Endodermal cell (in vitro differentiated cells): ENCODE measurements at regions not wholly inside any gene's neighbourhood (a gene's known extent, or its start where the extent isn't known, plus 50 kb on each side); places are given as distances from the start of the nearest gene placed in this dataset.

ENCODE experiments used
- DNase-seq: peaks from one replicate; pipeline ENCODE4 v3.0.0-alpha.2; 2017
- H3K27ac ChIP-seq: 2 replicates; pipeline ENCODE4 v1.5.1; 2013; ENCODE audit warnings: mild to moderate bottlenecking, low read depth, low read length, moderate library complexity
- H3K27me3 ChIP-seq: 2 replicates; pipeline ENCODE4 v1.6.1; 2013; ENCODE audit warnings: mild to moderate bottlenecking, low read length, moderate library complexity; ENCODE audit not compliant: insufficient read depth, control insufficient read depth, poor library complexity, severe bottlenecking
- H3K36me3 ChIP-seq: 2 replicates; pipeline ENCODE4 v1.7.0; 2013; ENCODE audit warnings: mild to moderate bottlenecking, low read length, moderate library complexity; ENCODE audit not compliant: control insufficient read depth, insufficient read depth
- H3K4me1 ChIP-seq: one replicate; pipeline ENCODE4 v1.7.0; 2013; ENCODE audit warnings: low read length; ENCODE audit not compliant: control insufficient read depth, insufficient read depth
- H3K4me3 ChIP-seq: 2 replicates; pipeline ENCODE4 v1.5.1; 2013; ENCODE audit warnings: mild to moderate bottlenecking, low read length, moderate library complexity
- H3K9ac ChIP-seq: 2 replicates; pipeline ENCODE4 v1.6.1; 2013; ENCODE audit warnings: mild to moderate bottlenecking, low read length, moderate library complexity; ENCODE audit not compliant: poor library complexity, severe bottlenecking; ENCODE audit errors: extremely low read depth
- H3K9me3 ChIP-seq: 2 replicates; pipeline ENCODE4 v1.6.1; 2013; ENCODE audit warnings: mild to moderate bottlenecking, low read length, moderate library complexity; ENCODE audit not compliant: control insufficient read depth
- H3K27ac Mint-ChIP-seq: 2 replicates; pipeline ENCODE4 v1.8.0; 2020; ENCODE audit warnings: mixed read lengths
- H3K27me3 Mint-ChIP-seq: 2 replicates; pipeline ENCODE4 v1.8.0; 2021; ENCODE audit warnings: mild to moderate bottlenecking, mixed read lengths; ENCODE audit not compliant: insufficient read depth
- H3K36me3 Mint-ChIP-seq: 2 replicates; pipeline ENCODE4 v1.8.0; 2020; ENCODE audit warnings: low read depth, mixed read lengths
- H3K4me1 Mint-ChIP-seq: 2 replicates; pipeline ENCODE4 v1.8.0; 2020; ENCODE audit warnings: mixed read lengths
- H3K4me3 Mint-ChIP-seq: 2 replicates; pipeline ENCODE4 v1.8.0; 2020; ENCODE audit warnings: mild to moderate bottlenecking, moderate library complexity, mixed read lengths
- H3K9me3 Mint-ChIP-seq: 2 replicates; pipeline ENCODE4 v1.8.0; 2020; ENCODE audit warnings: mild to moderate bottlenecking, mixed read lengths
- WGBS, 2 experiments: methylation state at CpG; one replicate each; pipeline versions ENCODE4 v1.1.5 to v1.1.7; 2013; ENCODE audit warnings: missing lambda C conversion rate in 2 of 2, mixed read lengths in 1 of 2; ENCODE audit not compliant: insufficient coverage in 1 of 2, insufficient read length in 1 of 2; 5-methylcytosine and 5-hydroxymethylcytosine counted together
- TF ChIP-seq, protein P1 (sequence below): fragments of 200-600 bp; sonication (generic); conservative IDR thresholded peaks from 2 replicates; pipeline ENCODE4 v1.5.0; 2021; ENCODE audit warnings: antibody characterized with exemption, mild to moderate bottlenecking

DNA sequence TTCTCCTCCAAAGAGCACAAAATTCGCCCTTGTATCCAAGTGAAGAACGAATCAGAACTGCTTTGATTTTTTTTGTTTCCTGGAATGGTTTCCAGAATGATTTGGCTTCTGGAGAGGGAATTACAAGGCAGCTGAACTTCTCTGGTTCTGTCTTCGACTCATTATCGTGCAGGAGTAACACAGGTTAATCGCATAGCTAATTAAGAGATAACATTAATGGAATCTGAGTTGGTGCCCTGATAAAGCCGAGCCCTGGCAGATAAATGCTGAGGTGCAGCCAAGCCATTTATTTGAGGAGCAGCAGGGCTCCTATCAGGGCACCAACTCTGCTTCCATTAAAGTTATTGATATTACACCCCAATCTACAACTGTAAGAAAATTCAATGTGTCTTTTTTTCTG is 433.7 kb downstream of the ZNF521 start:
- Histone ChIP-seq H3K27ac (no peak overlapping the region), H3K36me3 (no peaks in the 10 kb centered on the region), H3K27me3 (no peaks in the 10 kb centered on the region), H3K9ac (no peak overlapping the region), H3K4me3 (peak overlapping the region; percentile 41), H3K4me1 (peaks cover 32% of the 10 kb centered on the region), H3K9me3 (no peaks in the 10 kb centered on the region)
- Mint-ChIP-seq H3K9me3 (no peaks in the 10 kb centered on the region), H3K4me1 (peaks cover 72% of the 10 kb centered on the region), H3K4me3 (no peak overlapping the region), H3K36me3 (no peaks in the 10 kb centered on the region), H3K27me3 (no peaks in the 10 kb centered on the region), H3K27ac (no peak overlapping the region)
- WGBS, 2 experiments = 52 to 92% methylated on average over 5 to 6 of the region's 6 CpGs
- no peak for DNase-seq
- TF ChIP-seq, protein P1, sequence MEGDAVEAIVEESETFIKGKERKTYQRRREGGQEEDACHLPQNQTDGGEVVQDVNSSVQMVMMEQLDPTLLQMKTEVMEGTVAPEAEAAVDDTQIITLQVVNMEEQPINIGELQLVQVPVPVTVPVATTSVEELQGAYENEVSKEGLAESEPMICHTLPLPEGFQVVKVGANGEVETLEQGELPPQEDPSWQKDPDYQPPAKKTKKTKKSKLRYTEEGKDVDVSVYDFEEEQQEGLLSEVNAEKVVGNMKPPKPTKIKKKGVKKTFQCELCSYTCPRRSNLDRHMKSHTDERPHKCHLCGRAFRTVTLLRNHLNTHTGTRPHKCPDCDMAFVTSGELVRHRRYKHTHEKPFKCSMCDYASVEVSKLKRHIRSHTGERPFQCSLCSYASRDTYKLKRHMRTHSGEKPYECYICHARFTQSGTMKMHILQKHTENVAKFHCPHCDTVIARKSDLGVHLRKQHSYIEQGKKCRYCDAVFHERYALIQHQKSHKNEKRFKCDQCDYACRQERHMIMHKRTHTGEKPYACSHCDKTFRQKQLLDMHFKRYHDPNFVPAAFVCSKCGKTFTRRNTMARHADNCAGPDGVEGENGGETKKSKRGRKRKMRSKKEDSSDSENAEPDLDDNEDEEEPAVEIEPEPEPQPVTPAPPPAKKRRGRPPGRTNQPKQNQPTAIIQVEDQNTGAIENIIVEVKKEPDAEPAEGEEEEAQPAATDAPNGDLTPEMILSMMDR = no peak

DNA sequence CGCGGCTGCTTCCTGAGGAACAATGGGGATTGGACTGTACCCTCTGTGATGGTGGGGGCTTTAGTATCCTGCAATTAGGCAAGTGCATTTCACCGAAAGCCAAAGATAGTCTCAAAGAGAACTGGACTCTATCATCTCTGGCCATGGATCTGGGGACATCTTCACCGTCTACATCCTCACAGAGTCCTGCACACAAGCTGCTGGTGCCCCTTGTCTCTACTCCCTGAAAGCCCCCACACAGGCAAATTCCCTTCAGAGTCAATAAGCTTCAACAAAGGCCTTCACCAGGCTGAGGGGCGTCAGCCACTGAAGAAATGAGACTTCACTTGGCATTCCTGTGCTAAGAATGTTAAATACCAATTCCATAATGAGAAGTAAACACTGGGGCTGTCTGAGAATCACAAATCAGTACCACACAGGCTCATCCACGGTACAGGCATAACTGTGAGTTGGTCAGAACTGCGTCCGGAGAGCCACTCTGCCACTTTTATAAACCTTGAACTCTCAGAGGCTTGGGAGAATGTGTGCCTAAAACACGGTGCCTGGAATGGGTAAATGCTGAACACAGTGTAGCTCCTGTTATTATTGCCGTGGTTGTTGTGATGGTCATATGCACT is 432.7 kb downstream of the ZNF521 start:
- H3K4me1 Mint-ChIP-seq = peaks cover 72% of the 10 kb centered on the region
- H3K36me3 Mint-ChIP-seq = no peaks in the 10 kb centered on the region
- no peak for DNase-seq
- H3K4me3 Mint-ChIP-seq = no peak overlapping the region
- Histone ChIP-seq H3K27ac (no peak overlapping the region), H3K36me3 (no peaks in the 10 kb centered on the region), H3K9me3 (no peaks in the 10 kb centered on the region), H3K27me3 (no peaks in the 10 kb centered on the region), H3K4me3 (no peak overlapping the region), H3K4me1 (peaks cover 28% of the 10 kb centered on the region), H3K9ac (no peak overlapping the region)
- TF ChIP-seq, protein P1 = no peak
- 90 to 93% methylated on average over 8 to 10 of the region's 10 CpGs for WGBS, 2 experiments
- no peaks in the 10 kb centered on the region for H3K9me3 Mint-ChIP-seq
- H3K27me3 Mint-ChIP-seq = peaks cover 3% of the 10 kb centered on the region
- H3K27ac Mint-ChIP-seq = peak overlapping the region; percentile 64

DNA sequence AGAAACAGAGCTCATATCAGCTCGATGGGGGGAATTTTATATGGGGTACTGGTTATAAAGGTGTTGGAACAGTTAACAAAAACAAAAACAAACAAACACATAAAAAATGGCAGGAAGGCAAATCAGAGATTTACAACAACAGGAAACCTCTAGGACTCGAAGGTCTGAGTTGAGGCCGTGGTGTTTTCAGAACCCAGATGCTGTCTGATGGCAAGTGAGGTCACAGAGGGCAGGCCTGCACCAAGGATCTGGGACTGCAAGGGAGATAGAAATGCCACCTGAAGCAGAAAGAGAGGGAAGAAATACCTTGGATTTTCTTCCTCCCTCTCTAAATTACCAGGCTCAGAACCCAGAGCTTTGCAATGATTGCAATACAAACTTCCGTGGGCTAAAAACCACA is 429.5 kb downstream of the ZNF521 start:
- WGBS, 2 experiments = 83 to 90% methylated on average over 2 to 3 of the region's 4 CpGs
- H3K36me3 Mint-ChIP-seq = no peaks in the 10 kb centered on the region
- H3K36me3 ChIP-seq = no peaks in the 10 kb centered on the region
- no peak overlapping the region for H3K4me3 Mint-ChIP-seq
- peaks cover 44% of the 10 kb centered on the region for H3K4me1 ChIP-seq
- no peak overlapping the region for H3K27ac ChIP-seq
- no peak for DNase-seq
- H3K9ac ChIP-seq = no peak overlapping the region
- no peaks in the 10 kb centered on the region for H3K9me3 ChIP-seq
- no peaks in the 10 kb centered on the region for H3K9me3 Mint-ChIP-seq
- H3K27me3 ChIP-seq = no peaks in the 10 kb centered on the region
- peaks cover 3% of the 10 kb centered on the region for H3K27me3 Mint-ChIP-seq
- TF ChIP-seq, protein P1 = no peak
- peaks cover 81% of the 10 kb centered on the region for H3K4me1 Mint-ChIP-seq
- H3K27ac Mint-ChIP-seq = no peak overlapping the region
- no peak overlapping the region for H3K4me3 ChIP-seq
